Liver (tissue), 8 donors: ENCODE measurements at regions not wholly inside any gene's neighbourhood (a gene's known extent, or its start where the extent isn't known, plus 50 kb on each side); places are given as distances from the start of the nearest gene placed in this dataset.
"Not testable (repeated sequence)": the region's sequence is repeated elsewhere in the genome, so short reads cannot be mapped to it uniquely, and the experiment has no call there.

Experiments
- DNase-seq: peaks from one replicate; pipeline ENCODE4 v3.0.0-alpha.2; 2017; ENCODE audit warnings: low spot score
- H3K27ac ChIP-seq, 2 donors: one replicate each; pipeline ENCODE4 v1.7.0; 2013; ENCODE audit warnings: inconsistent platforms in 2 of 2, low read length in 2 of 2, control low read depth in 1 of 2, low read depth in 1 of 2, mild to moderate bottlenecking in 1 of 2
- H3K27me3 ChIP-seq, 4 donors: one replicate each; pipeline versions ENCODE4 v1.6.1 to v1.7.0; 2013; ENCODE audit warnings: low read length in 3 of 4, inconsistent platforms in 1 of 4, mild to moderate bottlenecking in 1 of 4, moderate library complexity in 1 of 4; ENCODE audit not compliant: control insufficient read depth in 4 of 4, insufficient read depth in 4 of 4
- H3K36me3 ChIP-seq, 4 donors: one replicate each; pipeline versions ENCODE4 v1.6.1 to v1.7.0; 2013; ENCODE audit warnings: low read length in 3 of 4, mild to moderate bottlenecking in 3 of 4, low read depth in 1 of 4, moderate library complexity in 1 of 4; ENCODE audit not compliant: control insufficient read depth in 4 of 4, insufficient read depth in 3 of 4
- H3K4me1 ChIP-seq, 4 donors: one replicate each; pipeline versions ENCODE4 v1.6.1 to v1.7.0; 2013; ENCODE audit warnings: low read length in 3 of 4, mild to moderate bottlenecking in 3 of 4, moderate library complexity in 1 of 4; ENCODE audit not compliant: control insufficient read depth in 4 of 4, insufficient read depth in 4 of 4
- H3K4me3 ChIP-seq, 3 donors: one replicate each; pipeline versions ENCODE4 v1.6.1 to v1.7.0; 2013; ENCODE audit warnings: low read length in 3 of 3, control low read depth in 1 of 3, low read depth in 1 of 3, mild to moderate bottlenecking in 1 of 3
- H3K9ac ChIP-seq, 2 donors: one replicate each; pipeline ENCODE4 v1.7.0; 2013; ENCODE audit warnings: low read length in 2 of 2, mild to moderate bottlenecking in 2 of 2, moderate library complexity in 2 of 2, control low read depth in 1 of 2, low read depth in 1 of 2
- H3K9me3 ChIP-seq, 4 donors: one replicate each; pipeline versions ENCODE4 v1.6.1 to v1.7.0; 2013; ENCODE audit warnings: low read length in 3 of 4; ENCODE audit not compliant: control insufficient read depth in 4 of 4
- ATF3 ChIP-seq: IDR thresholded peaks from 2 replicates; pipeline ENCODE4 v1.6.1; 2016; ENCODE audit warnings: antibody characterized with exemption
- CTCF ChIP-seq: fragments of 150-350 bp; IDR thresholded peaks from 2 replicates; pipeline ENCODE4 v1.5.1; 2017; ENCODE audit warnings: improper control_type of control experiment, low read depth, low read length; ENCODE audit not compliant: missing input control
- EGR1 ChIP-seq, 2 donors: IDR thresholded peaks; 2 replicates each; pipeline ENCODE4 v1.6.1; 2016 to 2018; ENCODE audit warnings: antibody characterized with exemption in 2 of 2, low read depth in 2 of 2
- FOXA1 ChIP-seq: IDR thresholded peaks from 2 replicates; pipeline ENCODE4 v1.6.1; 2016; ENCODE audit warnings: antibody characterized with exemption
- FOXA2 ChIP-seq: IDR thresholded peaks from 2 replicates; pipeline ENCODE4 v1.6.1; 2016; ENCODE audit warnings: antibody characterized with exemption
- GABPA ChIP-seq, 2 donors: IDR thresholded peaks in 1 of 2; conservative IDR thresholded peaks in 1 of 2; 2 replicates each; pipeline ENCODE4 v1.6.1; 2016; ENCODE audit warnings: antibody characterized with exemption in 2 of 2, mild to moderate bottlenecking in 1 of 2, moderate library complexity in 1 of 2
- HNF4A ChIP-seq, 2 donors: conservative IDR thresholded peaks; 2 replicates each; pipeline ENCODE4 v1.6.1; 2016; ENCODE audit warnings: antibody characterized with exemption in 2 of 2, mild to moderate bottlenecking in 2 of 2
- HNF4G ChIP-seq: IDR thresholded peaks from 2 replicates; pipeline ENCODE4 v1.6.1; 2016; ENCODE audit warnings: antibody characterized with exemption
- JUND ChIP-seq, 2 donors: IDR thresholded peaks; 2 replicates each; pipeline ENCODE4 v1.6.1; 2016; ENCODE audit warnings: antibody characterized with exemption in 2 of 2
- MAX ChIP-seq: IDR thresholded peaks from 2 replicates; pipeline ENCODE4 v1.6.1; 2016; ENCODE audit warnings: antibody characterized with exemption
- RAD21 ChIP-seq, 2 donors: IDR thresholded peaks; 2 replicates each; pipeline ENCODE4 v1.6.1; 2016; ENCODE audit warnings: antibody characterized with exemption in 2 of 2, mild to moderate bottlenecking in 2 of 2
- REST ChIP-seq: IDR thresholded peaks from 2 replicates; pipeline ENCODE4 v1.6.1; 2016; ENCODE audit warnings: antibody characterized with exemption, mild to moderate bottlenecking
- RXRA ChIP-seq, 2 donors: IDR thresholded peaks; 2 replicates each; pipeline ENCODE4 v1.6.1; 2017 to 2018; ENCODE audit warnings: antibody characterized with exemption in 2 of 2, mild to moderate bottlenecking in 1 of 2
- TAF1 ChIP-seq: conservative IDR thresholded peaks from 2 replicates; pipeline ENCODE4 v1.6.1; 2016; ENCODE audit warnings: antibody characterized with exemption, mild to moderate bottlenecking
- YY1 ChIP-seq: IDR thresholded peaks from 2 replicates; pipeline ENCODE4 v1.6.1; 2016; ENCODE audit warnings: antibody characterized with exemption, mild to moderate bottlenecking
- ZBTB33 ChIP-seq: IDR thresholded peaks from 2 replicates; pipeline ENCODE4 v1.6.1; 2016; ENCODE audit warnings: antibody characterized with exemption
- WGBS: extraction: QIAGEN DNeasy Blood & Tissue Kit; methylation state at CpG from one replicate; pipeline ENCODE4 v1.1.7; 2013; 5-methylcytosine and 5-hydroxymethylcytosine counted together
- donor health status: healthy.
- donor health status: healthy.
- donor health status: healthy.
- donor health status: healthy.
- donor health status: healthy.

GRCh38 chr13:84776593-84776992 lies 894.3 kb upstream of the SLITRK1 start:
- Histone ChIP-seq H3K27ac (no peak overlapping the region), H3K36me3 (no peaks in the 10 kb centered on the region), H3K4me3 (no peak overlapping the region), H3K27me3 (no peaks in the 10 kb centered on the region), H3K9ac (no peak overlapping the region), H3K4me1 (no peaks in the 10 kb centered on the region), H3K9me3 (peaks cover 0 to 2% (median 0%) of the 10 kb centered on the region in 4 donors)
- 82% methylated on average over 2 of the region's 2 CpGs for WGBS
- DNase-seq = no peak
- TF ChIP-seq HNF4A (conservative IDR thresholded peaks at IDR 0.05) = no peak
- TF ChIP-seq FOXA1 = no peak
- no peak for TF ChIP-seq RXRA (IDR thresholded peaks at IDR 0.05)
- no peak for TF ChIP-seq ZBTB33
- TF ChIP-seq FOXA2 = no peak
- no peak for TF ChIP-seq EGR1 (IDR thresholded peaks at IDR 0.05; ENCODE audit: low read depth in 2 of 2)
- no peak for TF ChIP-seq YY1
- no peak for TF ChIP-seq REST
- no peak for TF ChIP-seq HNF4G
- no peak for TF ChIP-seq MAX
- TF ChIP-seq GABPA (IDR thresholded peaks at IDR 0.05 in 1 of 2, conservative IDR thresholded peaks at IDR 0.05 in 1 of 2) = no peak
- TF ChIP-seq TAF1 = no peak
- no peak for TF ChIP-seq CTCF
- TF ChIP-seq RAD21 (IDR thresholded peaks at IDR 0.05) = no peak
- no peak for TF ChIP-seq JUND (IDR thresholded peaks at IDR 0.05)
- no peak for TF ChIP-seq ATF3

- not testable (repeated sequence) for H3K4me3 ChIP-seq, DNase-seq, H3K9ac ChIP-seq, H3K27me3 ChIP-seq, H3K4me1 ChIP-seq, H3K27ac ChIP-seq, H3K36me3 ChIP-seq, H3K9me3 ChIP-seq
- 71% methylated on average over 9 of the region's 9 CpGs for WGBS
These were observed 893.6 kb upstream of the SLITRK1 start for GRCh38 chr13:84775920-84776319.
